Gastrocnemius medialis (tissue), 4 donors: ENCODE measurements at regions not wholly inside any gene's neighbourhood (a gene's known extent, or its start where the extent isn't known, plus 50 kb on each side); places are given as distances from the start of the nearest gene placed in this dataset.

Experiments
- POLR2A ChIP-seq, 2 donors: fragments of 450-650 bp; IDR thresholded peaks; one replicate each; pipeline ENCODE4 v1.6.1; 2017; ENCODE audit warnings: antibody characterized with exemption in 2 of 2, mild to moderate bottlenecking in 2 of 2, moderate library complexity in 2 of 2
- TF ChIP-seq, protein P1 (sequence below), 5 experiments: fragments of 450-650 bp in 3 of 5; fragments of 200-600 bp in 2 of 5; sonication (generic) in 2 of 5; IDR thresholded peaks in 4 of 5; conservative IDR thresholded peaks in 1 of 5; 1 replicate in 4 of 5; 2 replicates in 1 of 5; pipeline ENCODE4 v1.5.1; 2016 to 2019; ENCODE audit warnings: antibody characterized with exemption in 5 of 5, mild to moderate bottlenecking in 3 of 5, moderate library complexity in 3 of 5

DNA sequence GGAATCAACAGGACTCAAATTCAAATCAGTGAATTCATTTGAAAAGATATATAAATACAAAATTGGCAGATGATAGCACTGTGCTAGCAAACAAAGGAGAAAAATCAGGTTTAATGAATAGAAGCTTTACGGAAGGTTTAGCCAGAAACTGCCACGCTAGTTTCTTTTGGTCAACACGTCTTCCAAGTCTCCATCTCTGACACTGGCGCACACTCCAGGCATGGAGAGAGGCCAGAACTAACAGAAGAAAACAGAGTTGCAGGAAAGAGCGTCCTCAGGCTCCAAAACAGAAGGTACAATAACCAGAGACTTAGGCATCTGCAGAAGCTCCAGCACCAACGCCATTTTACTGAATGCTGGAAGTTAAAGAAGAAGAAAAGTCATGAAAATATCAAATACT is 497.3 kb upstream of the FRG1 start:
- TF ChIP-seq, protein P1, sequence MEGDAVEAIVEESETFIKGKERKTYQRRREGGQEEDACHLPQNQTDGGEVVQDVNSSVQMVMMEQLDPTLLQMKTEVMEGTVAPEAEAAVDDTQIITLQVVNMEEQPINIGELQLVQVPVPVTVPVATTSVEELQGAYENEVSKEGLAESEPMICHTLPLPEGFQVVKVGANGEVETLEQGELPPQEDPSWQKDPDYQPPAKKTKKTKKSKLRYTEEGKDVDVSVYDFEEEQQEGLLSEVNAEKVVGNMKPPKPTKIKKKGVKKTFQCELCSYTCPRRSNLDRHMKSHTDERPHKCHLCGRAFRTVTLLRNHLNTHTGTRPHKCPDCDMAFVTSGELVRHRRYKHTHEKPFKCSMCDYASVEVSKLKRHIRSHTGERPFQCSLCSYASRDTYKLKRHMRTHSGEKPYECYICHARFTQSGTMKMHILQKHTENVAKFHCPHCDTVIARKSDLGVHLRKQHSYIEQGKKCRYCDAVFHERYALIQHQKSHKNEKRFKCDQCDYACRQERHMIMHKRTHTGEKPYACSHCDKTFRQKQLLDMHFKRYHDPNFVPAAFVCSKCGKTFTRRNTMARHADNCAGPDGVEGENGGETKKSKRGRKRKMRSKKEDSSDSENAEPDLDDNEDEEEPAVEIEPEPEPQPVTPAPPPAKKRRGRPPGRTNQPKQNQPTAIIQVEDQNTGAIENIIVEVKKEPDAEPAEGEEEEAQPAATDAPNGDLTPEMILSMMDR (IDR thresholded peaks at IDR 0.05 in 4 of 5, conservative IDR thresholded peaks at IDR 0.05 in 1 of 5), result no peak
- TF ChIP-seq POLR2A (IDR thresholded peaks at IDR 0.05), result no peak
